H9 (cell line): ENCODE measurements at regions not wholly inside any gene's neighbourhood (a gene's known extent, or its start where the extent isn't known, plus 50 kb on each side); places are given as distances from the start of the nearest gene placed in this dataset.

Experiments
- DNase-seq: peaks from one replicate; pipeline ENCODE4 v3.0.0-alpha.2; 2017
- H2AFZ ChIP-seq: one replicate; pipeline ENCODE4 v1.6.1; 2013; ENCODE audit warnings: mild to moderate bottlenecking, low read length, control low read depth, moderate library complexity
- H2AK5ac ChIP-seq: 2 replicates; pipeline ENCODE4 v1.6.1; 2013; ENCODE audit warnings: low read length, control low read depth, mixed read lengths; ENCODE audit not compliant: insufficient read length
- H2BK120ac ChIP-seq: one replicate; pipeline ENCODE4 v1.6.1; 2013; ENCODE audit warnings: low read depth, mild to moderate bottlenecking, low read length, control low read depth, inconsistent platforms; ENCODE audit not compliant: poor library complexity, severe bottlenecking
- H2BK12ac ChIP-seq: 2 replicates; pipeline ENCODE4 v1.6.1; 2013; ENCODE audit warnings: low read length, control low read depth, mixed read lengths, low read depth; ENCODE audit not compliant: insufficient read length
- H2BK15ac ChIP-seq: 2 replicates; pipeline ENCODE4 v1.6.1; 2013; ENCODE audit warnings: low read depth, low read length, control low read depth
- H2BK20ac ChIP-seq: one replicate; pipeline ENCODE4 v1.6.1; 2013; ENCODE audit warnings: low read depth, mild to moderate bottlenecking, low read length, control low read depth, inconsistent platforms; ENCODE audit not compliant: poor library complexity, severe bottlenecking
- H2BK5ac ChIP-seq: 2 replicates; pipeline ENCODE4 v1.6.1; 2013; ENCODE audit warnings: low read length, control low read depth, mixed read lengths; ENCODE audit not compliant: insufficient read length
- H3K14ac ChIP-seq: 2 replicates; pipeline ENCODE4 v1.6.1; 2013; ENCODE audit warnings: low read length, control low read depth; ENCODE audit not compliant: insufficient read depth
- H3K18ac ChIP-seq: 2 replicates; pipeline ENCODE4 v1.6.1; 2013; ENCODE audit warnings: low read depth, mild to moderate bottlenecking, mixed read lengths, low read length, control low read depth; ENCODE audit not compliant: insufficient read length
- H3K23ac ChIP-seq: 2 replicates; pipeline ENCODE4 v1.6.1; 2013; ENCODE audit warnings: low read length, control low read depth, mixed read lengths, low read depth; ENCODE audit not compliant: insufficient read length
- H3K23me2 ChIP-seq: 2 replicates; pipeline ENCODE4 v1.6.1; 2013; ENCODE audit warnings: low read depth, mild to moderate bottlenecking, mixed read lengths, low read length, control low read depth; ENCODE audit not compliant: insufficient read length, poor library complexity, severe bottlenecking
- H3K27ac ChIP-seq: 2 replicates; pipeline ENCODE4 v1.5.1; 2013; ENCODE audit warnings: low read length, control low read depth, mixed read lengths, low read depth; ENCODE audit not compliant: insufficient read length
- H3K27me3 ChIP-seq: 2 replicates; pipeline ENCODE4 v1.6.1; 2013; ENCODE audit warnings: low read length, control low read depth, inconsistent platforms; ENCODE audit not compliant: insufficient read depth
- H3K4ac ChIP-seq: 2 replicates; pipeline ENCODE4 v1.6.1; 2013; ENCODE audit warnings: low read depth, mild to moderate bottlenecking, control low read depth, inconsistent platforms, low read length, moderate library complexity
- H3K4me1 ChIP-seq: 2 replicates; pipeline ENCODE4 v1.6.1; 2013; ENCODE audit warnings: low read length, control low read depth, inconsistent platforms; ENCODE audit not compliant: insufficient read depth
- H3K4me2 ChIP-seq: 2 replicates; pipeline ENCODE4 v1.6.1; 2013; ENCODE audit warnings: low read length, control low read depth, mixed read lengths; ENCODE audit not compliant: insufficient read length, insufficient read depth
- H3K56ac ChIP-seq: 2 replicates; pipeline ENCODE4 v1.6.1; 2013; ENCODE audit warnings: low read depth, mild to moderate bottlenecking, mixed read lengths, low read length, control low read depth; ENCODE audit not compliant: insufficient read length
- H3K79me1 ChIP-seq: 2 replicates; pipeline ENCODE4 v1.6.1; 2013; ENCODE audit warnings: low read depth, mild to moderate bottlenecking, moderate library complexity, low read length, control low read depth, inconsistent platforms; ENCODE audit not compliant: insufficient read depth, poor library complexity, severe bottlenecking
- H3K79me2 ChIP-seq: 2 replicates; pipeline ENCODE4 v1.6.1; 2013; ENCODE audit warnings: low read length, control low read depth, inconsistent platforms; ENCODE audit not compliant: insufficient read depth
- H3K9ac ChIP-seq: 2 replicates; pipeline ENCODE4 v1.6.1; 2013; ENCODE audit warnings: low read length, control low read depth, mixed read lengths; ENCODE audit not compliant: insufficient read length; ENCODE audit errors: extremely low read depth
- H3K9me3 ChIP-seq: one replicate; pipeline ENCODE4 v1.6.1; 2013; ENCODE audit warnings: low read depth, low read length, inconsistent platforms; ENCODE audit not compliant: control insufficient read depth
- H3T11ph ChIP-seq: one replicate; pipeline ENCODE4 v1.6.1; 2013; ENCODE audit warnings: mild to moderate bottlenecking, low read length, control low read depth, inconsistent platforms
- H4K20me1 ChIP-seq: one replicate; pipeline ENCODE4 v1.6.1; 2013; ENCODE audit not compliant: control insufficient read depth, insufficient read length, insufficient read depth
- H4K5ac ChIP-seq: 2 replicates; pipeline ENCODE4 v1.6.1; 2013; ENCODE audit warnings: low read depth, mild to moderate bottlenecking, mixed read lengths, low read length, control low read depth; ENCODE audit not compliant: insufficient read length
- H4K8ac ChIP-seq: replicated peaks from 2 replicates; pipeline ENCODE4 v1.6.1; 2013; ENCODE audit warnings: low read length, control low read depth, mixed read lengths, low read depth; ENCODE audit not compliant: insufficient read length
- H4K91ac ChIP-seq: 2 replicates; pipeline ENCODE4 v1.6.1; 2013; ENCODE audit warnings: low read depth, mild to moderate bottlenecking, moderate library complexity, mixed read lengths, low read length, control low read depth; ENCODE audit not compliant: insufficient read length
- H3K27ac Mint-ChIP-seq, 3 experiments: 2 replicates in 2 of 3; 3 replicates in 1 of 3; pipeline ENCODE4 v1.8.0; 2020 to 2021; ENCODE audit warnings: mixed read lengths in 3 of 3, mild to moderate bottlenecking in 1 of 3, moderate library complexity in 1 of 3
- H3K27me3 Mint-ChIP-seq: 2 replicates; pipeline ENCODE4 v1.8.0; 2021; ENCODE audit warnings: low read depth, mild to moderate bottlenecking, moderate library complexity, mixed read lengths
- H3K36me3 Mint-ChIP-seq, 3 experiments: 2 replicates in 2 of 3; 3 replicates in 1 of 3; pipeline ENCODE4 v1.8.0; 2020 to 2021; ENCODE audit warnings: low read depth in 3 of 3, mixed read lengths in 3 of 3; ENCODE audit not compliant: insufficient read depth in 1 of 3
- H3K4me1 Mint-ChIP-seq, 2 experiments: 2 replicates each; pipeline ENCODE4 v1.8.0; 2020; ENCODE audit warnings: mixed read lengths in 2 of 2
- H3K4me3 Mint-ChIP-seq, 2 experiments: 2 replicates in 1 of 2; 3 replicates in 1 of 2; pipeline ENCODE4 v1.8.0; 2020 to 2021; ENCODE audit warnings: mild to moderate bottlenecking in 2 of 2, mixed read lengths in 2 of 2, moderate library complexity in 1 of 2
- H3K9me3 Mint-ChIP-seq, 2 experiments: 2 replicates in 1 of 2; 3 replicates in 1 of 2; pipeline ENCODE4 v1.8.0; 2020; ENCODE audit warnings: mild to moderate bottlenecking in 2 of 2, mixed read lengths in 2 of 2, moderate library complexity in 1 of 2
- CTCF ChIP-seq: fragments of 200-600 bp; sonication (generic); conservative IDR thresholded peaks from 3 replicates; pipeline ENCODE4 v1.8.0; 2021; ENCODE audit warnings: antibody characterized with exemption, mild to moderate bottlenecking
- WGBS: extraction: QIAGEN DNeasy Blood & Tissue Kit; methylation state at CpG from one replicate; pipeline ENCODE4 v1.1.7; 2013; ENCODE audit warnings: missing lambda C conversion rate, low lambda C conversion rate, mixed read lengths; ENCODE audit not compliant: insufficient read length; ENCODE audit errors: extremely low coverage; 5-methylcytosine and 5-hydroxymethylcytosine counted together

GRCh38 chr11:128231845-128232410 lies 355.4 kb downstream of the ETS1 start:
- no peak overlapping the region for H3K27ac Mint-ChIP-seq
- no peak overlapping the region for H3K27ac ChIP-seq
- no peak overlapping the region for H3K23ac ChIP-seq
- no peak overlapping the region for H3K9ac ChIP-seq
- H3K9me3 Mint-ChIP-seq, result no peaks in the 10 kb centered on the region
- TF ChIP-seq CTCF, result no peak
- no CpG with 5 or more reads among the region's 4 CpGs for WGBS
- H3K4me3 Mint-ChIP-seq, result no peak overlapping the region
- DNase-seq, result no peak
- H2AK5ac ChIP-seq, result no peak overlapping the region
- H3K23me2 ChIP-seq, result no peaks in the 10 kb centered on the region
- H2BK5ac ChIP-seq, result no peak overlapping the region
- no peaks in the 10 kb centered on the region for H3K79me1 ChIP-seq
- no peak overlapping the region for H4K5ac ChIP-seq
- no peaks in the 10 kb centered on the region for H4K20me1 ChIP-seq
- H2BK20ac ChIP-seq, result no peak overlapping the region
- H3K27me3 Mint-ChIP-seq, result no peaks in the 10 kb centered on the region
- H3K79me2 ChIP-seq, result no peaks in the 10 kb centered on the region
- no peak overlapping the region for H2BK15ac ChIP-seq
- H3T11ph ChIP-seq, result no peak overlapping the region
- H3K18ac ChIP-seq, result no peak overlapping the region
- H3K56ac ChIP-seq, result no peak overlapping the region
- peaks cover 5 to 10% of the 10 kb centered on the region in 2 experiments; a peak in 3 of 4 replicates for H3K4me1 Mint-ChIP-seq
- H2AFZ ChIP-seq, result no peak overlapping the region
- H2BK120ac ChIP-seq, result no peak overlapping the region
- H3K27me3 ChIP-seq, result no peaks in the 10 kb centered on the region
- H2BK12ac ChIP-seq, result no peak overlapping the region
- H4K8ac ChIP-seq, result no peak overlapping the region
- H3K4me1 ChIP-seq, result no peaks in the 10 kb centered on the region
- no peaks in the 10 kb centered on the region for H3K36me3 Mint-ChIP-seq
- H3K4me2 ChIP-seq, result no peak overlapping the region
- no peak overlapping the region for H4K91ac ChIP-seq
- H3K14ac ChIP-seq, result no peak overlapping the region
- H3K9me3 ChIP-seq, result no peaks in the 10 kb centered on the region
- H3K4ac ChIP-seq, result no peak overlapping the region
